ENCODE measurements at regions not wholly inside any gene's neighbourhood (a gene's known extent, or its start where the extent isn't known, plus 50 kb on each side); places are given as distances from the start of the nearest gene placed in this dataset.

- TF ChIP-seq GATA3 (IDR thresholded peaks at IDR 0.05; ENCODE audit: low read depth, low read length) = no peak
- no peak for TF ChIP-seq GATA2 (IDR thresholded peaks at IDR 0.05; ENCODE audit: low read depth, low read length)
Measured at GRCh38 chr12:91801048-91801447, 344.6 kb downstream of the BTG1 start.
